Neural cell (in vitro differentiated cells): ENCODE measurements at regions not wholly inside any gene's neighbourhood (a gene's known extent, or its start where the extent isn't known, plus 50 kb on each side); places are given as distances from the start of the nearest gene placed in this dataset.

ENCODE experiments used
- CTCF ChIP-seq: fragments of 450-650 bp; IDR thresholded peaks from 2 replicates; pipeline ENCODE4 v1.5.1; 2014; ENCODE audit warnings: antibody characterized with exemption, mild to moderate bottlenecking, moderate library complexity; ENCODE audit not compliant: poor library complexity, severe bottlenecking
- EZH2 ChIP-seq: fragments of 200-600, 300-800 bp; shearing (Covaris generic), sonication (generic); IDR thresholded peaks from 2 replicates; pipeline ENCODE4 v1.6.1; 2014; ENCODE audit warnings: antibody characterized with exemption, low read length, borderline replicate concordance, mild to moderate bottlenecking; ENCODE audit not compliant: insufficient read depth, poor library complexity, severe bottlenecking
- RAD21 ChIP-seq: fragments of 450-650 bp; conservative IDR thresholded peaks from 2 replicates; pipeline ENCODE4 v1.6.1; 2014; ENCODE audit warnings: antibody characterized with exemption, mild to moderate bottlenecking, moderate library complexity
- REST ChIP-seq: IDR thresholded peaks from 2 replicates; pipeline ENCODE4 v1.6.1; 2012; ENCODE audit warnings: borderline replicate concordance

GRCh38 chr17:27380551-27380950 is 75.7 kb upstream of the KSR1 start:
- TF ChIP-seq CTCF, result no peak
- TF ChIP-seq EZH2, result no peak
- no peak for TF ChIP-seq REST
- TF ChIP-seq RAD21, result no peak
